22Rv1 (cell line): ENCODE measurements at regions not wholly inside any gene's neighbourhood (a gene's known extent, or its start where the extent isn't known, plus 50 kb on each side); places are given as distances from the start of the nearest gene placed in this dataset.

ENCODE experiments used
- CTCF ChIP-seq: fragments of 450-650 bp; IDR thresholded peaks from 2 replicates; pipeline ENCODE4 v1.5.1; 2017; ENCODE audit warnings: mild to moderate bottlenecking
- ZFX ChIP-seq: fragments of 450-650 bp; IDR thresholded peaks from 2 replicates; pipeline ENCODE4 v1.6.1; 2017; ENCODE audit warnings: antibody characterized with exemption, borderline replicate concordance

- TF ChIP-seq CTCF: no peak
- TF ChIP-seq ZFX: no peak
These were observed 367.2 kb upstream of the SPTLC3 start for GRCh38 chr20:12641619-12642018.
